ENCODE measurements at regions not wholly inside any gene's neighbourhood (a gene's known extent, or its start where the extent isn't known, plus 50 kb on each side); places are given as distances from the start of the nearest gene placed in this dataset.

DNA sequence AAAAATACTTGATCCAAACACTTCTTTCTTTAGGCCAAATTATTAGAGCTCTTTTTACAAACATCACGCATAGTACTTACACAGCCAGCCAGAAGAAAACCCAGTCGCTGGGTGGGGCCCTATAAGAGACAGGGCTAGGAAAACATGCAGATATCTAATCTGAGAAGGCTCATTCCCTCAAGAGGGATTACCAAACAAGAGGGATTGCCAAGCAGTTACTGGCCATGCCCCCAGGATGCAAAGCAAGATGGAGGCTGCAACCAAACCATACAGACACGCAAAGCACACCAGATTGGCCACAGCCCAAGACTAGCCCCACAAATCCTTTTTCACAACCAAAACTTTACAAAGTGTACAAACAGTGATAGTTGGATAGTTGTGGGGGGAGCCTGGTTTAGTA is 1235.4 kb upstream of the GJE1 start:
- TF ChIP-seq POLR2A (IDR thresholded peaks at IDR 0.05), result no peak
- TF ChIP-seq, protein P1, sequence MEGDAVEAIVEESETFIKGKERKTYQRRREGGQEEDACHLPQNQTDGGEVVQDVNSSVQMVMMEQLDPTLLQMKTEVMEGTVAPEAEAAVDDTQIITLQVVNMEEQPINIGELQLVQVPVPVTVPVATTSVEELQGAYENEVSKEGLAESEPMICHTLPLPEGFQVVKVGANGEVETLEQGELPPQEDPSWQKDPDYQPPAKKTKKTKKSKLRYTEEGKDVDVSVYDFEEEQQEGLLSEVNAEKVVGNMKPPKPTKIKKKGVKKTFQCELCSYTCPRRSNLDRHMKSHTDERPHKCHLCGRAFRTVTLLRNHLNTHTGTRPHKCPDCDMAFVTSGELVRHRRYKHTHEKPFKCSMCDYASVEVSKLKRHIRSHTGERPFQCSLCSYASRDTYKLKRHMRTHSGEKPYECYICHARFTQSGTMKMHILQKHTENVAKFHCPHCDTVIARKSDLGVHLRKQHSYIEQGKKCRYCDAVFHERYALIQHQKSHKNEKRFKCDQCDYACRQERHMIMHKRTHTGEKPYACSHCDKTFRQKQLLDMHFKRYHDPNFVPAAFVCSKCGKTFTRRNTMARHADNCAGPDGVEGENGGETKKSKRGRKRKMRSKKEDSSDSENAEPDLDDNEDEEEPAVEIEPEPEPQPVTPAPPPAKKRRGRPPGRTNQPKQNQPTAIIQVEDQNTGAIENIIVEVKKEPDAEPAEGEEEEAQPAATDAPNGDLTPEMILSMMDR (IDR thresholded peaks at IDR 0.05 in 4 of 5, conservative IDR thresholded peaks at IDR 0.05 in 1 of 5), result no peak
